ENCODE measurements at regions not wholly inside any gene's neighbourhood (a gene's known extent, or its start where the extent isn't known, plus 50 kb on each side); places are given as distances from the start of the nearest gene placed in this dataset.
"Not testable (repeated sequence)": the region's sequence is repeated elsewhere in the genome, so short reads cannot be mapped to it uniquely, and the experiment has no call there.

- Histone ChIP-seq H2AFZ (ENCODE audit: low read depth, low read length, severe bottlenecking) (no peak overlapping the region), H3K4me3 (ENCODE audit: insufficient read depth, low read length, poor library complexity, severe bottlenecking) (no peak overlapping the region), H3K9me2 (replicated peaks; ENCODE audit: insufficient read depth, low read length) (no peaks in the 10 kb centered on the region), H4K20me1 (ENCODE audit: low read depth, low read length) (no peaks in the 10 kb centered on the region), H3K36me3 (ENCODE audit: low read length) (no peaks in the 10 kb centered on the region), H3K4me2 (ENCODE audit: low read depth, low read length, poor library complexity, severe bottlenecking) (no peak overlapping the region), H3K27ac (ENCODE audit: low read depth, low read length) (no peak overlapping the region), H3F3A (ENCODE audit: insufficient read depth) (no peaks in the 10 kb centered on the region), H3K9ac (ENCODE audit: low read length) (no peak overlapping the region), H3K27me3 (ENCODE audit: low read length) (no peaks in the 10 kb centered on the region), H3K9me3 (ENCODE audit: insufficient read depth, low read length) (no peaks in the 10 kb centered on the region), H3K79me2 (ENCODE audit: insufficient read depth, low read length) (no peaks in the 10 kb centered on the region)
- no peak for TF ChIP-seq EZH2phosphoT487 (conservative IDR thresholded peaks at IDR 0.05; ENCODE audit: low read length)
- no peak for TF ChIP-seq CTCF (IDR thresholded peaks at IDR 0.05; ENCODE audit: insufficient read depth, low read length, poor library complexity, severe bottlenecking)
These were observed 211.8 kb downstream of the PPP4R3C start for GRCh38 chrX:27251369-27251768.

GRCh38 chrX:27242581-27242980 lies 220.6 kb downstream of the PPP4R3C start:
- no peaks in the 10 kb centered on the region for H3K9me3 ChIP-seq (ENCODE audit: insufficient read depth, low read length)
- H3F3A ChIP-seq (ENCODE audit: insufficient read depth): no peaks in the 10 kb centered on the region
- H2AFZ ChIP-seq (ENCODE audit: low read depth, low read length, severe bottlenecking): no peak overlapping the region
- H3K36me3 ChIP-seq (ENCODE audit: low read length): no peaks in the 10 kb centered on the region
- H3K9ac ChIP-seq (ENCODE audit: low read length): no peak overlapping the region
- no peak overlapping the region for H3K27ac ChIP-seq (ENCODE audit: low read depth, low read length)
- no peaks in the 10 kb centered on the region for H3K27me3 ChIP-seq (ENCODE audit: low read length)
- no peaks in the 10 kb centered on the region for H3K79me2 ChIP-seq (ENCODE audit: insufficient read depth, low read length)
- no peaks in the 10 kb centered on the region for H3K9me2 ChIP-seq (replicated peaks; ENCODE audit: insufficient read depth, low read length)
- no peak overlapping the region for H3K4me2 ChIP-seq (ENCODE audit: low read depth, low read length, poor library complexity, severe bottlenecking)
- no peaks in the 10 kb centered on the region for H4K20me1 ChIP-seq (ENCODE audit: low read depth, low read length)
- no peak overlapping the region for H3K4me3 ChIP-seq (ENCODE audit: insufficient read depth, low read length, poor library complexity, severe bottlenecking)
- TF ChIP-seq EZH2phosphoT487 (conservative IDR thresholded peaks at IDR 0.05; ENCODE audit: low read length) (no peak), CTCF (IDR thresholded peaks at IDR 0.05; ENCODE audit: insufficient read depth, low read length, poor library complexity, severe bottlenecking) (no peak)

- Histone ChIP-seq H3K9me3 (ENCODE audit: insufficient read depth, low read length) (no peaks in the 10 kb centered on the region), H3K36me3 (ENCODE audit: low read length) (no peaks in the 10 kb centered on the region), H4K20me1 (ENCODE audit: low read depth, low read length) (no peaks in the 10 kb centered on the region), H2AFZ (ENCODE audit: low read depth, low read length, severe bottlenecking) (no peak overlapping the region), H3K9me2 (replicated peaks; ENCODE audit: insufficient read depth, low read length) (no peaks in the 10 kb centered on the region), H3K79me2 (ENCODE audit: insufficient read depth, low read length) (no peaks in the 10 kb centered on the region), H3K4me3 (ENCODE audit: insufficient read depth, low read length, poor library complexity, severe bottlenecking) (no peak overlapping the region), H3K4me2 (ENCODE audit: low read depth, low read length, poor library complexity, severe bottlenecking) (no peak overlapping the region), H3K27ac (ENCODE audit: low read depth, low read length) (no peak overlapping the region), H3K9ac (ENCODE audit: low read length) (no peak overlapping the region), H3K27me3 (ENCODE audit: low read length) (no peaks in the 10 kb centered on the region), H3F3A (ENCODE audit: insufficient read depth) (no peaks in the 10 kb centered on the region)
- TF ChIP-seq EZH2phosphoT487 (conservative IDR thresholded peaks at IDR 0.05; ENCODE audit: low read length): no peak
- TF ChIP-seq CTCF (IDR thresholded peaks at IDR 0.05; ENCODE audit: insufficient read depth, low read length, poor library complexity, severe bottlenecking): no peak
These were observed 221.2 kb downstream of the PPP4R3C start for GRCh38 chrX:27241981-27242380.

GRCh38 chrX:27240042-27240441 lies 223.1 kb downstream of the PPP4R3C start:
- not testable (repeated sequence) for H4K20me1 ChIP-seq (ENCODE audit: low read depth, low read length); H3K79me2 ChIP-seq (ENCODE audit: insufficient read depth, low read length); H3F3A ChIP-seq (ENCODE audit: insufficient read depth); H3K36me3 ChIP-seq (ENCODE audit: low read length); H3K9me2 ChIP-seq (replicated peaks; ENCODE audit: insufficient read depth, low read length); H3K4me2 ChIP-seq (ENCODE audit: low read depth, low read length, poor library complexity, severe bottlenecking); H3K27ac ChIP-seq (ENCODE audit: low read depth, low read length); H3K4me3 ChIP-seq (ENCODE audit: insufficient read depth, low read length, poor library complexity, severe bottlenecking); H3K9ac ChIP-seq (ENCODE audit: low read length); H2AFZ ChIP-seq (ENCODE audit: low read depth, low read length, severe bottlenecking); H3K27me3 ChIP-seq (ENCODE audit: low read length); H3K9me3 ChIP-seq (ENCODE audit: insufficient read depth, low read length)

Data from SU-DHL-6 (cell line).